Endothelial cell of umbilical vein (primary cell): ENCODE measurements at regions not wholly inside any gene's neighbourhood (a gene's known extent, or its start where the extent isn't known, plus 50 kb on each side); places are given as distances from the start of the nearest gene placed in this dataset.

Experiments used
- BruUV-seq: library from RNA; stranded (reverse); fragments of 400-500 nt; replicated peaks from 2 replicates; lab custom pipeline; 2021; lab: Mats Ljungman, UMichigan
- CTCF ChIA-PET: fragments of 300-600, 350-600 bp; sonication (Branson Sonifier 250); formaldehyde crosslinking; loops from one replicate; lab custom pipeline; 2021; ENCODE audit warnings: antibody characterized with exemption, inconsistent platforms; lab: Charles Lee
- POLR2A ChIA-PET: fragments of 300-600, 350-600 bp; sonication (Branson Sonifier 250); formaldehyde crosslinking; loops from one replicate; lab custom pipeline; 2021; ENCODE audit warnings: antibody characterized with exemption, inconsistent platforms; lab: Charles Lee
- DNase-seq: peaks from one replicate; pipeline ENCODE4 v3.0.0-alpha.2; 2011; ENCODE audit warnings: low read depth, low spot score
- FAIRE-seq: peaks from 2 replicates; lab custom pipeline; 2011; peaks lifted over from hg19 to GRCh38; lab: Jason Lieb, UNC
- H2AFZ ChIP-seq: 2 replicates; pipeline ENCODE4 v1.6.0; 2012; ENCODE audit warnings: low read depth, low read length, control low read depth, inconsistent platforms
- H3K27ac ChIP-seq: 2 replicates; pipeline ENCODE4 v1.5.1; 2011; ENCODE audit warnings: low read depth, mild to moderate bottlenecking, control low read depth, low read length, moderate library complexity; ENCODE audit not compliant: insufficient read depth
- H3K27me3 ChIP-seq, 2 experiments: 2 replicates each; pipeline versions ENCODE4 v1.6.0 to v1.6.1; 2011; ENCODE audit warnings: low read length in 2 of 2, mixed read lengths in 1 of 2; ENCODE audit not compliant: control insufficient read depth in 2 of 2, insufficient read depth in 2 of 2
- H3K36me3 ChIP-seq, 2 experiments: 2 replicates in 1 of 2; 3 replicates in 1 of 2; pipeline ENCODE4 v1.5.1; 2011; ENCODE audit warnings: low read length in 2 of 2, mild to moderate bottlenecking in 1 of 2, moderate library complexity in 1 of 2; ENCODE audit not compliant: control insufficient read depth in 2 of 2, insufficient read depth in 2 of 2; ENCODE audit errors: extremely low read depth in 1 of 2
- H3K4me1 ChIP-seq: 3 replicates; pipeline ENCODE4 v1.5.1; 2011; ENCODE audit warnings: mild to moderate bottlenecking, low read length; ENCODE audit not compliant: control insufficient read depth, insufficient read depth; ENCODE audit errors: extremely low read depth
- H3K4me2 ChIP-seq: 2 replicates; pipeline ENCODE4 v1.6.1; 2011; ENCODE audit warnings: low read length, control low read depth, mixed read lengths; ENCODE audit not compliant: insufficient read depth
- H3K4me3 ChIP-seq, 3 experiments: fragments of 200-600 bp in 1 of 3; sonication (generic), shearing (Covaris generic) in 1 of 3; replicated peaks in 1 of 3; 2 replicates each; pipeline ENCODE4 v1.5.1; 2011 to 2016; ENCODE audit warnings: control low read depth in 3 of 3, low read length in 3 of 3, mild to moderate bottlenecking in 2 of 3, inconsistent platforms in 1 of 3, low read depth in 1 of 3, moderate library complexity in 1 of 3; ENCODE audit not compliant: insufficient read depth in 1 of 3
- H3K79me2 ChIP-seq: 2 replicates; pipeline ENCODE4 v1.6.0; 2012; ENCODE audit warnings: low read length, inconsistent platforms; ENCODE audit not compliant: control insufficient read depth, insufficient read depth
- H3K9ac ChIP-seq: replicated peaks from 2 replicates; pipeline ENCODE3; 2011; ENCODE audit warnings: low read length, control low read depth; ENCODE audit not compliant: insufficient read depth; ENCODE audit errors: extremely low read depth
- H3K9me1 ChIP-seq: replicated peaks from 3 replicates; pipeline ENCODE4 v1.6.0; 2011; ENCODE audit warnings: mild to moderate bottlenecking, low read length; ENCODE audit not compliant: control insufficient read depth, insufficient read depth; ENCODE audit errors: extremely low read depth
- H3K9me3 ChIP-seq: replicated peaks from 2 replicates; pipeline ENCODE4 v1.5.1; 2012; ENCODE audit warnings: low read length, inconsistent platforms; ENCODE audit not compliant: control insufficient read depth, insufficient read depth
- H4K20me1 ChIP-seq: replicated peaks from 2 replicates; pipeline ENCODE3; 2011; ENCODE audit warnings: mild to moderate bottlenecking, low read length; ENCODE audit not compliant: control insufficient read depth, insufficient read depth; ENCODE audit errors: extremely low read depth
- EZH2 ChIP-seq: IDR thresholded peaks from 2 replicates; pipeline ENCODE4 v1.6.1; 2012; ENCODE audit warnings: borderline replicate concordance, low read depth, mild to moderate bottlenecking, moderate library complexity, low read length, inconsistent platforms; ENCODE audit not compliant: severe bottlenecking
- FOS ChIP-seq: IDR thresholded peaks from 2 replicates; pipeline ENCODE4 v1.6.1; 2011; ENCODE audit warnings: mild to moderate bottlenecking, low read length, moderate library complexity, borderline replicate concordance; ENCODE audit not compliant: insufficient read depth
- GATA2 ChIP-seq: IDR thresholded peaks from 2 replicates; pipeline ENCODE4 v1.7.0; 2011; ENCODE audit warnings: low read depth, mild to moderate bottlenecking, moderate library complexity, mixed read lengths, low read length; ENCODE audit not compliant: insufficient read length, insufficient read depth
- JUN ChIP-seq: IDR thresholded peaks from 2 replicates; pipeline ENCODE4 v1.6.1; 2011; ENCODE audit warnings: borderline replicate concordance, low read depth; ENCODE audit not compliant: insufficient read length, insufficient read depth
- MAX ChIP-seq: IDR thresholded peaks from 2 replicates; pipeline ENCODE4 v1.6.1; 2011; ENCODE audit not compliant: insufficient read depth, insufficient read length
- MYC ChIP-seq: IDR thresholded peaks from one replicate; pipeline ENCODE4 v1.6.1; 2011; ENCODE audit warnings: mild to moderate bottlenecking, low read depth, low read length
- POLR2A ChIP-seq: IDR thresholded peaks from 2 replicates; pipeline ENCODE4 v1.6.1; 2012; ENCODE audit warnings: low read depth, mild to moderate bottlenecking, control low read depth, low read length
- POLR2AphosphoS5 ChIP-seq: IDR thresholded peaks from 2 replicates; pipeline ENCODE4 v1.6.1; 2012; ENCODE audit warnings: low read depth, mild to moderate bottlenecking, control low read depth, low read length, moderate library complexity; ENCODE audit not compliant: insufficient read depth
- dilution Hi-C: fragments of 300-500 bp; cut with MboI; formaldehyde crosslinking; loops from one replicate; pipeline ENCODE4 v1.15.0; 2019; ENCODE audit warnings: low sequenced_read_pairs; ENCODE audit not compliant: extremely low pct_ligation_motif_present
- intact Hi-C: fragments of 100-400 bp; cut with micrococcal nuclease; formaldehyde crosslinking; loops from one replicate; pipeline ENCODE4 v1.10.0; 2022
- TF ChIP-seq, protein P1 (sequence below), 2 donors: IDR thresholded peaks; 1 replicate in 1 of 2; 2 replicates in 1 of 2; pipeline ENCODE4 v1.5.1; 2011; ENCODE audit warnings: low read length in 2 of 2, mild to moderate bottlenecking in 2 of 2, moderate library complexity in 2 of 2, control low read depth in 1 of 2, inconsistent platforms in 1 of 2, low read depth in 1 of 2; ENCODE audit not compliant: insufficient read depth in 1 of 2; ENCODE audit errors: extremely low read depth in 1 of 2

GRCh38 chr14:53744857-53745256, 211.8 kb downstream of the BMP4 start:
- Histone ChIP-seq H4K20me1 (no peaks in the 10 kb centered on the region), H3K9me1 (no peaks in the 10 kb centered on the region), H3K27me3 (no peaks in the 10 kb centered on the region), H3K27ac (no peak overlapping the region), H3K9me3 (no peaks in the 10 kb centered on the region), H3K36me3 (no peaks in the 10 kb centered on the region), H3K9ac (no peak overlapping the region), H2AFZ (no peak overlapping the region), H3K79me2 (no peaks in the 10 kb centered on the region), H3K4me2 (no peak overlapping the region), H3K4me3 (no peak overlapping the region), H3K4me1 (peaks cover 2% of the 10 kb centered on the region)
- TF ChIP-seq MYC (no peak), FOS (no peak), GATA2 (no peak), MAX (no peak), POLR2A (no peak), POLR2AphosphoS5 (no peak), JUN (no peak), EZH2 (no peak)
- TF ChIP-seq, protein P1, sequence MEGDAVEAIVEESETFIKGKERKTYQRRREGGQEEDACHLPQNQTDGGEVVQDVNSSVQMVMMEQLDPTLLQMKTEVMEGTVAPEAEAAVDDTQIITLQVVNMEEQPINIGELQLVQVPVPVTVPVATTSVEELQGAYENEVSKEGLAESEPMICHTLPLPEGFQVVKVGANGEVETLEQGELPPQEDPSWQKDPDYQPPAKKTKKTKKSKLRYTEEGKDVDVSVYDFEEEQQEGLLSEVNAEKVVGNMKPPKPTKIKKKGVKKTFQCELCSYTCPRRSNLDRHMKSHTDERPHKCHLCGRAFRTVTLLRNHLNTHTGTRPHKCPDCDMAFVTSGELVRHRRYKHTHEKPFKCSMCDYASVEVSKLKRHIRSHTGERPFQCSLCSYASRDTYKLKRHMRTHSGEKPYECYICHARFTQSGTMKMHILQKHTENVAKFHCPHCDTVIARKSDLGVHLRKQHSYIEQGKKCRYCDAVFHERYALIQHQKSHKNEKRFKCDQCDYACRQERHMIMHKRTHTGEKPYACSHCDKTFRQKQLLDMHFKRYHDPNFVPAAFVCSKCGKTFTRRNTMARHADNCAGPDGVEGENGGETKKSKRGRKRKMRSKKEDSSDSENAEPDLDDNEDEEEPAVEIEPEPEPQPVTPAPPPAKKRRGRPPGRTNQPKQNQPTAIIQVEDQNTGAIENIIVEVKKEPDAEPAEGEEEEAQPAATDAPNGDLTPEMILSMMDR (IDR thresholded peaks at IDR 0.05; ENCODE audit: extremely low read depth in 1 of 2, insufficient read depth in 1 of 2, low read depth in 1 of 2, low read length in 2 of 2): no peak
- intact Hi-C loops (no loop called here), dilution Hi-C loops (no loop called here)
- FAIRE-seq (no peak), DNase-seq (no peak)
- BruUV-seq: no TSS peak
- ChIA-PET POLR2A (no interaction called here), CTCF (interaction anchor here (1.1 to 1.6 kb wide), 2 partner anchors 11 to 27 kb away, joined by 3 to 4 read pairs; no protein-coding TSS in a partner anchor)
